K562 (cell line): ENCODE measurements at regions not wholly inside any gene's neighbourhood (a gene's known extent, or its start where the extent isn't known, plus 50 kb on each side); places are given as distances from the start of the nearest gene placed in this dataset.

Experiments used
- ATAC-seq: fragments of 200-7000 bp; cut with Tn5 transposase; 3 replicates; pipeline ENCODE4 v1.9.1; 2020; ENCODE audit warnings: moderate library complexity
- BruUV-seq: library from RNA; stranded (reverse); fragments of 400-500 nt; replicated peaks from 2 replicates; lab custom pipeline; 2021; lab: Mats Ljungman, UMichigan
- CTCF ChIA-PET: fragments of 300-600 bp; formaldehyde crosslinking; extraction: SDS; loops from one replicate; lab custom pipeline; 2021; ENCODE audit warnings: low intra/inter-chr PET ratio; lab: Yijun Ruan, JAX
- POLR2A ChIA-PET: fragments of 300-600, 350-650 bp; sonication (Branson Sonifier 250); formaldehyde crosslinking; extraction: SDS; loops from one replicate; lab custom pipeline; 2021; ENCODE audit warnings: antibody characterized with exemption, inconsistent platforms; lab: Yijun Ruan, JAX
- DNase-seq, 4 experiments: peaks; one replicate each; pipeline versions ENCODE4 v3.0.0 to v3.0.0-alpha.2; 2011 to 2018; ENCODE audit warnings: low spot score in 3 of 4, mixed read lengths in 3 of 4; ENCODE audit errors: extremely low read depth in 1 of 4
- FAIRE-seq: peaks from 2 replicates; lab custom pipeline; 2011; peaks lifted over from hg19 to GRCh38; lab: Jason Lieb, UNC
- H2AFZ ChIP-seq: 2 replicates; pipeline ENCODE4 v1.6.0; 2011; ENCODE audit warnings: low read depth, low read length, control low read depth, inconsistent platforms
- H3K27ac ChIP-seq: fragments of 200-600 bp; 3 replicates; pipeline ENCODE4 v1.8.0; 2011; ENCODE audit warnings: low read depth, mild to moderate bottlenecking, control low read depth, inconsistent platforms, low read length, moderate library complexity, mixed read lengths; ENCODE audit errors: extremely low read depth
- H3K27me3 ChIP-seq, 2 experiments: fragments of 300-600 bp in 1 of 2; 2 replicates in 1 of 2; 3 replicates in 1 of 2; pipeline versions ENCODE4 v1.6.0 to v1.8.0; 2011; ENCODE audit warnings: inconsistent platforms in 2 of 2, low read length in 2 of 2, mild to moderate bottlenecking in 1 of 2, mixed read lengths in 1 of 2, moderate library complexity in 1 of 2; ENCODE audit not compliant: control insufficient read depth in 2 of 2, insufficient read depth in 2 of 2
- H3K36me3 ChIP-seq: fragments of 300-600 bp; 3 replicates; pipeline ENCODE4 v1.8.0; 2011; ENCODE audit warnings: mild to moderate bottlenecking, low read length, inconsistent platforms; ENCODE audit not compliant: control insufficient read depth, insufficient read depth
- H3K4me1 ChIP-seq, 2 experiments: fragments of 200-600 bp in 1 of 2; replicated peaks in 1 of 2; 2 replicates in 1 of 2; 3 replicates in 1 of 2; pipeline versions ENCODE4 v1.5.1 to v1.8.0; 2011; ENCODE audit warnings: inconsistent platforms in 2 of 2, low read length in 2 of 2, mild to moderate bottlenecking in 1 of 2, mixed read lengths in 1 of 2, moderate library complexity in 1 of 2; ENCODE audit not compliant: control insufficient read depth in 2 of 2, insufficient read depth in 2 of 2
- H3K4me2 ChIP-seq: 2 replicates; pipeline ENCODE4 v1.6.1; 2011; ENCODE audit warnings: low read length, control low read depth, inconsistent platforms, mixed read lengths; ENCODE audit not compliant: insufficient read depth
- H3K4me3 ChIP-seq: fragments of 200-600 bp; sonication (generic), shearing (Covaris generic); 2 replicates; pipeline ENCODE4 v1.5.1; 2016; ENCODE audit warnings: control low read depth, inconsistent platforms
- H3K79me2 ChIP-seq: fragments of 200-600 bp; 3 replicates; pipeline ENCODE4 v1.8.0; 2011; ENCODE audit warnings: low read length, inconsistent platforms; ENCODE audit not compliant: control insufficient read depth, insufficient read depth
- H3K9ac ChIP-seq, 2 experiments: 2 replicates each; pipeline versions ENCODE4 v1.6.0 to v1.6.1; 2011; ENCODE audit warnings: low read depth in 2 of 2, low read length in 2 of 2, control low read depth in 1 of 2, inconsistent platforms in 1 of 2, mild to moderate bottlenecking in 1 of 2, mixed read lengths in 1 of 2; ENCODE audit not compliant: insufficient read depth in 1 of 2
- H3K9me1 ChIP-seq: one replicate; pipeline ENCODE4 v1.6.0; 2011; ENCODE audit warnings: inconsistent platforms, mild to moderate bottlenecking, low read length, moderate library complexity; ENCODE audit not compliant: control insufficient read depth, insufficient read depth
- H3K9me3 ChIP-seq: replicated peaks from 2 replicates; pipeline ENCODE4 v1.5.1; 2011; ENCODE audit warnings: low read depth, low read length, inconsistent platforms; ENCODE audit not compliant: control insufficient read depth, insufficient read depth
- H4K20me1 ChIP-seq: replicated peaks from 2 replicates; pipeline ENCODE4 v1.6.1; 2011; ENCODE audit warnings: low read length, inconsistent platforms, mixed read lengths; ENCODE audit not compliant: control insufficient read depth, insufficient read depth
- ASH1L ChIP-seq: fragments of 450-650 bp; IDR thresholded peaks from 2 replicates; pipeline ENCODE4 v1.6.1; 2018; ENCODE audit warnings: borderline replicate concordance, mild to moderate bottlenecking, low read depth; ENCODE audit not compliant: partially characterized antibody
- CREM ChIP-seq: IDR thresholded peaks from 2 replicates; pipeline ENCODE4 v1.6.1; 2014; ENCODE audit warnings: antibody characterized with exemption, low read depth
- HDAC6 ChIP-seq: IDR thresholded peaks from 2 replicates; pipeline ENCODE4 v1.6.1; 2012; ENCODE audit warnings: low read depth, mild to moderate bottlenecking, control low read depth, inconsistent platforms, low read length, moderate library complexity
- HNRNPUL1 ChIP-seq: fragments of 200-400 bp; formaldehyde crosslinking; IDR thresholded peaks from 2 replicates; pipeline ENCODE4 v1.6.1; 2017; ENCODE audit warnings: low read length
- IFI16 ChIP-seq: fragments of 250-450 bp; sonication (Bioruptor Pico); IDR thresholded peaks from 2 replicates; pipeline ENCODE4 v2.1.2; 2022; ENCODE audit warnings: mild to moderate bottlenecking, inconsistent platforms
- LCOR ChIP-seq: sonication (generic); formaldehyde crosslinking; IDR thresholded peaks from 2 replicates; pipeline ENCODE4 v1.8.0; 2022; ENCODE audit warnings: mild to moderate bottlenecking, missing genetic modification reagents
- MCM2 ChIP-seq: fragments of 450-650 bp; IDR thresholded peaks from 2 replicates; pipeline ENCODE4 v1.6.1; 2017; ENCODE audit warnings: low read depth, mild to moderate bottlenecking
- MCM5 ChIP-seq: fragments of 450-650 bp; IDR thresholded peaks from 2 replicates; pipeline ENCODE4 v1.6.1; 2016; ENCODE audit warnings: low read depth
- PURB ChIP-seq: sonication (generic); formaldehyde crosslinking; IDR thresholded peaks from 2 replicates; pipeline ENCODE4 v1.9.0; 2021; ENCODE audit warnings: low read depth, mild to moderate bottlenecking, missing genetic modification reagents
- RBM39 ChIP-seq: fragments of 200-400 bp; formaldehyde crosslinking; optimal IDR thresholded peaks from 2 replicates; pipeline ENCODE3; 2018; ENCODE audit warnings: low read depth, low read length
- TCFL5 ChIP-seq: fragments of 250-450 bp; sonication (Bioruptor Pico); conservative IDR thresholded peaks from 2 replicates; pipeline ENCODE4 v1.6.1; 2021; ENCODE audit warnings: mild to moderate bottlenecking, moderate library complexity, matching md5 sums
- TGIF2 ChIP-seq: sonication (generic); formaldehyde crosslinking; IDR thresholded peaks from 2 replicates; pipeline ENCODE4 v1.8.1; 2022; ENCODE audit warnings: mild to moderate bottlenecking, missing genetic modification reagents, moderate library complexity
- THRA ChIP-seq: fragments of 450-650 bp; IDR thresholded peaks from 2 replicates; pipeline ENCODE4 v1.6.1; 2017; ENCODE audit warnings: mild to moderate bottlenecking, moderate library complexity
- ZKSCAN1 ChIP-seq: fragments of 150-350 bp; IDR thresholded peaks from 2 replicates; pipeline ENCODE4 v1.6.1; 2016; ENCODE audit warnings: low read depth, low read length
- ZNF212 ChIP-seq: fragments of 450-650 bp; formaldehyde crosslinking; IDR thresholded peaks from 2 replicates; pipeline ENCODE4 v1.4.0; 2020; ENCODE audit warnings: mild to moderate bottlenecking
- ZNF263 ChIP-seq: sonication (generic); formaldehyde crosslinking; IDR thresholded peaks from 2 replicates; pipeline ENCODE4 v1.8.0; 2022; ENCODE audit warnings: mild to moderate bottlenecking, missing genetic modification reagents, borderline replicate concordance
- ZNF586 ChIP-seq: fragments of 450-650 bp; formaldehyde crosslinking; conservative IDR thresholded peaks from 2 replicates; pipeline ENCODE4 v1.4.0; 2020; ENCODE audit warnings: mild to moderate bottlenecking, moderate library complexity
- WGBS: fragments of 100-300 bp; shearing (Covaris generic); methylation state at CpG from one replicate; pipeline ENCODE4 v1.1.6; 2016; ENCODE audit warnings: low coverage, mixed read lengths; ENCODE audit not compliant: insufficient coverage; ENCODE audit errors: missing lambda C conversion rate; 5-methylcytosine and 5-hydroxymethylcytosine counted together
- in situ Hi-C: fragments of 300-500 bp; cut with MboI; formaldehyde crosslinking; loops from 4 replicates; pipeline ENCODE4 v1.15.0; 2018; ENCODE audit warnings: inconsistent platforms, mixed read lengths
- intact Hi-C: fragments of 100-400 bp; cut with micrococcal nuclease; formaldehyde crosslinking; loops from 2 replicates; pipeline ENCODE4 v1.14.2; 2022

GRCh38 chr14:84554136-84554535 lies 975.8 kb upstream of the FLRT2 start:
- intact Hi-C loops (no loop called here), in situ Hi-C loops (no loop called here)
- Histone ChIP-seq H3K36me3 (no peaks in the 10 kb centered on the region), H3K79me2 (no peaks in the 10 kb centered on the region), H3K27ac (no peak overlapping the region), H2AFZ (no peak overlapping the region), H3K4me3 (no peak overlapping the region), H3K4me2 (no peak overlapping the region), H3K4me1 (no peaks in the 10 kb centered on the region), H3K9me1 (no peaks in the 10 kb centered on the region), H4K20me1 (no peaks in the 10 kb centered on the region), H3K9me3 (no peaks in the 10 kb centered on the region), H3K27me3 (no peaks in the 10 kb centered on the region), H3K9ac (no peak overlapping the region)
- no TSS peak for BruUV-seq
- ChIA-PET CTCF (no interaction called here), POLR2A (no interaction called here)
- ATAC-seq (no peak), DNase-seq (no peak), FAIRE-seq (no peak)
- 0% methylated on average over 3 of the region's 3 CpGs for WGBS
- TF ChIP-seq MCM5, result no peak

DNA sequence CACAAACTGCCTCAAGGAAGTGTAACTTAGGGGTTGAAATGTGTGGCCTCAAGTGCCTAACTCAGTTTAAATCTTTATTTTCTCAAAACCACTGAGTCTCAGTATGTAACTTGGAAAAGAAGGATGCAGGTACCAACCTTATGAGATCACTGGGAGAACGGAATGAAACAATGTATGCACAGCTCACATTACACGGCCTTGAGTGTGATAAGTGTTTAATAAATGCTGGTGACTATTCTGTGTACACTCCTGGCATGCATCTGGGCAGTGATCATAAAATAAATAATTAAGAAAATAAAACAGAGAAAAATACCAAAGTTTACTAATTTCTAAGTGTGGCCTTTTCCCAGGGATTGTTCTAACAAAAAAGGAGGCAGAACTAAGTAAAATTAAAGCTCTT lies 974.5 kb upstream of the FLRT2 start:
- ATAC-seq (no peak), FAIRE-seq (no peak), DNase-seq (no peak)
- Histone ChIP-seq H3K4me3 (no peak overlapping the region), H3K27ac (no peak overlapping the region), H3K27me3 (no peaks in the 10 kb centered on the region), H4K20me1 (no peaks in the 10 kb centered on the region), H2AFZ (no peak overlapping the region), H3K9me3 (no peaks in the 10 kb centered on the region), H3K9me1 (no peaks in the 10 kb centered on the region), H3K4me2 (no peak overlapping the region), H3K9ac (no peak overlapping the region), H3K4me1 (no peaks in the 10 kb centered on the region), H3K79me2 (no peaks in the 10 kb centered on the region), H3K36me3 (no peaks in the 10 kb centered on the region)
- CTCF ChIA-PET, result no interaction called here
- POLR2A ChIA-PET, result no interaction called here
- in situ Hi-C loops, result no loop called here
- no TSS peak for BruUV-seq
- intact Hi-C loops, result no loop called here
- no peak for TF ChIP-seq IFI16 (CRISPR knock-in tag)
- TF ChIP-seq HNRNPUL1, result no peak
- TF ChIP-seq ASH1L, result no peak
- no peak for TF ChIP-seq RBM39
- TF ChIP-seq PURB, result no peak
- TF ChIP-seq ZKSCAN1, result no peak
- no peak for TF ChIP-seq MCM2
- no peak for TF ChIP-seq ZNF263 (CRISPR knock-in tag)
- TF ChIP-seq TCFL5 (CRISPR knock-in tag), result no peak
- TF ChIP-seq HDAC6, result no peak
- TF ChIP-seq TGIF2 (CRISPR knock-in tag), result no peak
- no peak for TF ChIP-seq CREM
- no peak for TF ChIP-seq ZNF586 (CRISPR knock-in tag)
- no peak for TF ChIP-seq LCOR
- TF ChIP-seq ZNF212 (CRISPR knock-in tag), result no peak
- TF ChIP-seq THRA, result no peak
- WGBS, result 6% methylated on average over 2 of the region's 2 CpGs
